Activated CD8-positive, alpha-beta T cell treated with anti-CD3 and anti-CD28 coated beads for 36 hours (primary cell): ENCODE measurements at regions not wholly inside any gene's neighbourhood (a gene's known extent, or its start where the extent isn't known, plus 50 kb on each side); places are given as distances from the start of the nearest gene placed in this dataset.

Experiments used
- ATAC-seq: fragments of 200-7000 bp; cut with Tn5 transposase; one replicate; pipeline ENCODE4 v1.10.0; 2021; ENCODE audit warnings: mild to moderate bottlenecking, moderate library complexity
- CTCF ChIA-PET: fragments of 350-600 bp; sonication (Branson Sonifier 250); formaldehyde crosslinking; loops from one replicate; lab custom pipeline; 2021; ENCODE audit warnings: antibody characterized with exemption; lab: Charles Lee
- POLR2A ChIA-PET: fragments of 350-600 bp; sonication (Branson Sonifier 250); formaldehyde crosslinking; loops from one replicate; lab custom pipeline; 2021; ENCODE audit warnings: antibody characterized with exemption; lab: Charles Lee
- DNase-seq: peaks from one replicate; pipeline ENCODE4 v3.0.0-alpha.2; 2020
- H3K27ac Mint-ChIP-seq: one replicate; pipeline ENCODE4 v1.8.0; 2021; ENCODE audit warnings: mild to moderate bottlenecking, mixed read lengths
- H3K27me3 Mint-ChIP-seq: one replicate; pipeline ENCODE4 v1.8.0; 2021; ENCODE audit warnings: mixed read lengths
- H3K36me3 Mint-ChIP-seq: one replicate; pipeline ENCODE4 v1.8.0; 2021; ENCODE audit warnings: low read depth, mixed read lengths
- H3K4me1 Mint-ChIP-seq: one replicate; pipeline ENCODE4 v1.8.0; 2021; ENCODE audit warnings: low read depth, mixed read lengths
- H3K4me3 Mint-ChIP-seq: one replicate; pipeline ENCODE4 v1.8.0; 2021; ENCODE audit warnings: mild to moderate bottlenecking, moderate library complexity, mixed read lengths
- H3K9me3 Mint-ChIP-seq: one replicate; pipeline ENCODE4 v1.8.0; 2021; ENCODE audit warnings: mixed read lengths
- CTCF ChIP-seq: fragments of 200-600 bp; IDR thresholded peaks from one replicate; pipeline ENCODE4 v1.8.0; 2022; ENCODE audit warnings: antibody characterized with exemption, mild to moderate bottlenecking
- intact Hi-C: fragments of 100-400 bp; cut with micrococcal nuclease; formaldehyde crosslinking; loops from one replicate; pipeline ENCODE4 v1.10.0; 2022

DNA sequence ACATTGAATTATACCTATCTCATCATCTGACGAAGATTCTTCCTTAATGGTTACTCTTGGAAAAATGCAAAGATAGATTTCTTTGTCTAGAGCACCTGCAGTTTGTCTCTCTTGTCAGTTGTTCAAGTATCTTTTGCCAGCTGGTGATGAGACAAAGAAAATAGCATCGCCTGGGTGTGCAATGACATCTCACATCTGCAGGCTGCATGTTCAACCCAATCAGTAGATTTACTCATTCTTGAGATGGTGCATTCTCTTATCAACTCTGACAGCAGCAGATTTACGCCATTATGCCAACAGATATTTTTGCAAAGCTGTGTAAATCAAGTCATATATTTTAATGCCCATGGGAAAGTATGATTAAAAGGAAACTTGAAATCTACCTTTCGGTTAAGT is 164.6 kb upstream of the PDGFD start:
- ATAC-seq (no peak), DNase-seq (no peak)
- ChIA-PET CTCF (interaction anchor here (1.4 to 1.5 kb wide), 2 partner anchors 9 to 36 kb away, joined by 3 to 4 read pairs; no protein-coding TSS in a partner anchor), POLR2A (no interaction called here)
- H3K27me3 Mint-ChIP-seq = no peaks in the 10 kb centered on the region
- H3K27ac Mint-ChIP-seq = no peak overlapping the region
- no peak overlapping the region for H3K4me3 Mint-ChIP-seq
- no peak for TF ChIP-seq CTCF
- no peaks in the 10 kb centered on the region for H3K36me3 Mint-ChIP-seq
- intact Hi-C loops = no loop called here
- H3K9me3 Mint-ChIP-seq = no peaks in the 10 kb centered on the region
- H3K4me1 Mint-ChIP-seq = no peaks in the 10 kb centered on the region

GRCh38 chr11:104327861-104328511 is 164.0 kb upstream of the PDGFD start:
- H3K27me3 Mint-ChIP-seq = no peaks in the 10 kb centered on the region
- intact Hi-C loops = no loop called here
- H3K36me3 Mint-ChIP-seq = no peaks in the 10 kb centered on the region
- no peak for TF ChIP-seq CTCF
- DNase-seq (no peak), ATAC-seq (no peak)
- ChIA-PET POLR2A (no interaction called here), CTCF (no interaction called here)
- H3K27ac Mint-ChIP-seq = no peak overlapping the region
- H3K9me3 Mint-ChIP-seq = no peaks in the 10 kb centered on the region
- H3K4me3 Mint-ChIP-seq = no peak overlapping the region
- no peaks in the 10 kb centered on the region for H3K4me1 Mint-ChIP-seq

GRCh38 chr11:104325093-104325492 is 161.1 kb upstream of the PDGFD start:
- ATAC-seq (no peak), DNase-seq (no peak)
- intact Hi-C loops = no loop called here
- Mint-ChIP-seq H3K4me1 (no peaks in the 10 kb centered on the region), H3K27ac (no peak overlapping the region), H3K4me3 (no peak overlapping the region), H3K9me3 (no peaks in the 10 kb centered on the region), H3K36me3 (no peaks in the 10 kb centered on the region), H3K27me3 (no peaks in the 10 kb centered on the region)
- no peak for TF ChIP-seq CTCF
- ChIA-PET CTCF (no interaction called here), POLR2A (no interaction called here)

DNA sequence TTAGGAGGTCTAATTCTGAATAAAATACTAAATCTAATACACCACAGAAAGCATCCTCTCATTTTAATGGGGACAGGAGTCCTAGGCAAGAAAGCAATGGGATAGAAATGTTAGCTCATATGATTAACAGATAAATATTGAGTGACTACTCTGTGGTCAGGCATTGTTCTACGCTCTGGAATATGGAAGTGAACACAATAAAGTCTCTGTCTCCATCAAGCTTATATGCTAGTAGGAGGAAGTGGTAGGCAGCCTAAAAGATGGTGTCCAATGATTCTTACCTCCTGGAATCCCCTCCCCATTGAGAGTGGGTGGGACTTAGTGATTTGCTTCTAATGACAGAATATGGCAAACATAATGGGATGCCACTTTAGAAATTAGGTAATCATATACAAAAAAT is 160.3 kb upstream of the PDGFD start:
- POLR2A ChIA-PET = no interaction called here
- Mint-ChIP-seq H3K4me1 (no peaks in the 10 kb centered on the region), H3K9me3 (no peaks in the 10 kb centered on the region), H3K36me3 (no peaks in the 10 kb centered on the region), H3K27me3 (no peaks in the 10 kb centered on the region), H3K4me3 (no peak overlapping the region), H3K27ac (no peak overlapping the region)
- no peak for TF ChIP-seq CTCF
- DNase-seq (no peak), ATAC-seq (no peak)
- CTCF ChIA-PET = interaction anchor here (1.0 kb wide), 1 partner anchor 9 kb away, joined by 3 read pairs; no protein-coding TSS in a partner anchor
- intact Hi-C loops = no loop called here

- no peak overlapping the region for H3K4me3 Mint-ChIP-seq
- intact Hi-C loops = no loop called here
Measured at GRCh38 chr11:104323841-104324240, 159.9 kb upstream of the PDGFD start.

More at GRCh38 chr11:104323841-104324240, 159.9 kb upstream of the PDGFD start:
- no peak for ATAC-seq
- Mint-ChIP-seq H3K9me3 (no peaks in the 10 kb centered on the region), H3K4me1 (no peaks in the 10 kb centered on the region), H3K27me3 (no peaks in the 10 kb centered on the region), H3K27ac (no peak overlapping the region), H3K36me3 (no peaks in the 10 kb centered on the region)
- DNase-seq = no peak
- CTCF ChIA-PET = interaction anchor here (1.0 kb wide), 1 partner anchor 9 kb away, joined by 3 read pairs; no protein-coding TSS in a partner anchor
- no peak for TF ChIP-seq CTCF
- POLR2A ChIA-PET = no interaction called here
